AG09309 (cell line): ENCODE measurements at regions not wholly inside any gene's neighbourhood (a gene's known extent, or its start where the extent isn't known, plus 50 kb on each side); places are given as distances from the start of the nearest gene placed in this dataset.
A peak's percentile ranks its signal among the peaks of the same experiment; 100 is the strongest.
"Not testable (repeated sequence)": the region's sequence is repeated elsewhere in the genome, so short reads cannot be mapped to it uniquely, and the experiment has no call there.

ENCODE experiments used
- DNase-seq: peaks from one replicate; pipeline ENCODE4 v3.0.0-alpha.2; 2010; ENCODE audit warnings: low read depth
- H3K4me3 ChIP-seq: 2 replicates; pipeline ENCODE4 v1.5.1; 2011; ENCODE audit warnings: mild to moderate bottlenecking, low read depth, low read length, moderate library complexity; ENCODE audit not compliant: control insufficient read depth
- TF ChIP-seq, protein P1 (sequence below): IDR thresholded peaks from 2 replicates; pipeline ENCODE4 v1.5.1; 2011; ENCODE audit warnings: mild to moderate bottlenecking, low read depth, low read length, inconsistent platforms; ENCODE audit not compliant: insufficient read depth, control insufficient read depth; ENCODE audit errors: missing control alignments

DNA sequence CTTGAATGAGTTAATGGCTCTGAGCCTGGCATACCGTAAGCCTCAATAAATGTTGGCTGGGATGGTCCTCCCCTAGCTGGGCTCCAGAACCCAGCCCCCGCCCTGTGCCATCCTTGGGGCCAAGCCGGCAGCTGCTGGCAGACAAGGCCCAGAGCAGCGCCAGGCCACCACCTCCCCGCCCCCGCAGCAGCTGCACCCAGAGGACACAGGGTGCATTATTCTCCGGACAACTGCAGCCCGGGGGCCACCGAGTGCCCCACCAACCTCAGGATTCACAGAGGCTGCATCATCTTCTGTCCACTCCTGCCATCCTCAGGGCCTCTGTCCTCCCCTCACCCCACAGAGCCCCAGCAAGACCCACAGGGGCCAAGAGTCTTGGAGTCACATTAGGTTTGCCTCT, 92.7 kb downstream of the NCOR2 start:
- TF ChIP-seq, protein P1, sequence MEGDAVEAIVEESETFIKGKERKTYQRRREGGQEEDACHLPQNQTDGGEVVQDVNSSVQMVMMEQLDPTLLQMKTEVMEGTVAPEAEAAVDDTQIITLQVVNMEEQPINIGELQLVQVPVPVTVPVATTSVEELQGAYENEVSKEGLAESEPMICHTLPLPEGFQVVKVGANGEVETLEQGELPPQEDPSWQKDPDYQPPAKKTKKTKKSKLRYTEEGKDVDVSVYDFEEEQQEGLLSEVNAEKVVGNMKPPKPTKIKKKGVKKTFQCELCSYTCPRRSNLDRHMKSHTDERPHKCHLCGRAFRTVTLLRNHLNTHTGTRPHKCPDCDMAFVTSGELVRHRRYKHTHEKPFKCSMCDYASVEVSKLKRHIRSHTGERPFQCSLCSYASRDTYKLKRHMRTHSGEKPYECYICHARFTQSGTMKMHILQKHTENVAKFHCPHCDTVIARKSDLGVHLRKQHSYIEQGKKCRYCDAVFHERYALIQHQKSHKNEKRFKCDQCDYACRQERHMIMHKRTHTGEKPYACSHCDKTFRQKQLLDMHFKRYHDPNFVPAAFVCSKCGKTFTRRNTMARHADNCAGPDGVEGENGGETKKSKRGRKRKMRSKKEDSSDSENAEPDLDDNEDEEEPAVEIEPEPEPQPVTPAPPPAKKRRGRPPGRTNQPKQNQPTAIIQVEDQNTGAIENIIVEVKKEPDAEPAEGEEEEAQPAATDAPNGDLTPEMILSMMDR = no peak
- no peak overlapping the region for H3K4me3 ChIP-seq
- DNase-seq = no peak

DNA sequence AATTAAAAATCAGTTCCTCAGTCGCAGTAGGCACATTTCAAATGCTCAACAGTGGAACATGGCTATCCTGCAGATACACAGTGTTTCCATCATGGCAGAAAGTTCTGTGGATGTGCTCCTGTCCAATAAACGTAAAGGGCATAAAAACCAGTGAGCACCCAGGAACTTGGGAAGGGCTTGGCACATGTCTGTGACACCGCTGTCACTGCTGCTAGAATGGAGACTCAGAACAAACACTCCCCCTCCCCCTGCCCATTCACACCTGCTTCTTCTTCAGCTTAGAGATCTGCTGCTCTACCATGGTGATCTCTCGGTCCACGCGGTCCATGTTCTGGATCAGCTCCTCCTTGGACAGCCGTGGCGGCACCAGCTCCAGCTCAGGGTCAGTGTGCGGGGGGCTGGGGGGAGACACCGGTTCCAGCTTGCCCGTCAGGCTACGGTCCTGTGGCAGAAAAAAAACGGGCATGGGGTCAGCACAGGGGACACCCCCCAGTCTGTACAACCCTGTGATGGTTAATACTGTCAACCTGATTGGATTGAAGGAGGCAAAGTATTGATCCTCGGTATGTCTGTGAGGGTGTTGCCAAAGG, 94.6 kb downstream of the NCOR2 start:
- H3K4me3 ChIP-seq = no peak overlapping the region
- DNase-seq = no peak
- TF ChIP-seq, protein P1 = no peak

DNA sequence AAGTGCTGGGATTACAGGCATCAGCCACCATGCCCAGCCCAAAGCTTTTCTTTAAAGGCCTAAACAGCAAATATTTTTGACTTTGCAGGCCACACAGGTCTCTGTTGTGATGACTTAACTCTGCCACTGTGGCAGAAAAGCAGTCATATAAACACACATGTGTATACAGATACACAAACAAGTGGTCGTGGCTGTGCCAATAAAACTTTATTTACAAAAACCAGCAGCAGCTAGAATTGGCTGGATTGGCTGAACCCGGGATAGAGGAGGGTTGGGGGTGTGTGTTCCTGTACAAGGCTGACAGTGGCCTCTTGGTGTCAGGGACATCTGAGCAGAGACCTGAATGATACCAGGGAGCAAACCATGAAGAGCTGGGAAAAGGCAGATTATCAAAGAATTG, 95.6 kb downstream of the NCOR2 start:
- TF ChIP-seq, protein P1 = no peak
- no peak for DNase-seq
- no peak overlapping the region for H3K4me3 ChIP-seq

DNA sequence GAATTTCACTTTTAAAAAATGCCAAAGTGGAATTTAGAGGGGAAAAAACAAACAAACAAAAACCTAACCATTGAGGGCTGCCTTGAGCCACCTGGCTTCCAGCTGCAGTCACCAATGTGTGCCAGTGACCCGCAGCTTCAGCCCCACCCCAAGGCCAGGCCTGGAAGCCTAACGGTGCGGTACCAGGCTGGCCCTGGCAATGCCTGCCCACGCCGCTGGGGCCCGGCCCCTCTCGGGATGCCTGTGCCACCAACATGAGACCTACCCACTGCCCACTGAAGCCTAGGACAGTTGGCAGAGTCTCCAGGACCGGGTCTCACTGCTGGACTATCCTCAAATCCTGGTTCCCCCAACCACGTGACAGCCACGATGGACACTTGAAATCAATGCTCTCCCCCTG, 96.6 kb downstream of the NCOR2 start:
- H3K4me3 ChIP-seq = no peak overlapping the region
- no peak for DNase-seq
- TF ChIP-seq, protein P1 = no peak

DNA sequence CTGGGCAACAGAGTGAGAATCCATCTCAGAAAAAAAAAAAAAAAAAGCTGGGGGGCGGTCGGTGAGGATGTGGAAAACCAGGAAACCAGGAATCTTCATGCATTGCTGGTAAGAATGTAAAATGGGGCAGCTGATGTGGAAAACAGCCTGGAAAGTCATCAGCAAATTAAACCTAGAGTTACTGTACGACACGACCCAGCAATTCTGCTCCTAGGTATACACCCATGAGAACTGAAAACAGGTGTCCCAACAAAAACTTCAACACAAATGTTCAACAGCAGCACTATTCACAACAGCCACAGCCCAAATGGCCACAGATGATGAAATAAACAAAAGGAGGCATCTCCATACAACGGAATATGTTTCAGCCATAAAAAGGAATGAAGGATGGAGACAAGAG, 97.3 kb downstream of the NCOR2 start:
- no peak for DNase-seq
- no peak overlapping the region for H3K4me3 ChIP-seq
- TF ChIP-seq, protein P1 = no peak

DNA sequence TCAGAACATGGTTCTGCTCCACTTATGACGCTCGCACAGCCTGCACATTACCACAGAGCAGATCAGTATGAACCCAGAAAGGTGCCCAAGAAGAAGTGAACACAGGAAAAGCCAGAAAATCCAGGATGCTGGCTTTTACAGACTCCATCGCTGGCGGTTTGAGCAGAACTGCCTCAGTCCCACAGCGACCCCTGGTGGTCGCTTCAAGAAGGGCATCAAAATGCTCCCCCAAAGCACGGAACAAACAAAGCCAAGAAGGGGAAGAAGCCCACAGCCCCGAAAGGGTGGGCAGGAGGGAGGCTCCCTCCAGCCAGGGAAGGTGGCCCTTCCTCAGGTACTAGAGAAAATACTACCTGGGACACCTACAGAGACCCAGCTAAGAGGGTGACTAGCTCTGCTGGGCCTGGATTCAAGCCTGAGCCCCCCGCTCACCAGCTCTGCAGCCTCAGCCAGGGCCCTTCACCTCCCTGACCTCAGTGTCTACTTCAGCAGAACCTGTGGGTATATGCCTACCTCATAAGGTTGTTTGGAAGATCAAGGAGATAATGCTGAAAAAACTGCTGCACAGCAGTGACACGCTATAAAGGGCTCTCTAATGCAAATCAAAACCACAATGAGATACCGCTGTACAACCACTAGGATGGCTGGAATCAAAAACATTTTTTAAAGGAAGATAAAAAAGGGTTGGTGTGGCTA, 98.1 kb downstream of the NCOR2 start:
- TF ChIP-seq, protein P1 = peak; percentile 64
- H3K4me3 ChIP-seq = no peak overlapping the region
- DNase-seq = no peak

DNA sequence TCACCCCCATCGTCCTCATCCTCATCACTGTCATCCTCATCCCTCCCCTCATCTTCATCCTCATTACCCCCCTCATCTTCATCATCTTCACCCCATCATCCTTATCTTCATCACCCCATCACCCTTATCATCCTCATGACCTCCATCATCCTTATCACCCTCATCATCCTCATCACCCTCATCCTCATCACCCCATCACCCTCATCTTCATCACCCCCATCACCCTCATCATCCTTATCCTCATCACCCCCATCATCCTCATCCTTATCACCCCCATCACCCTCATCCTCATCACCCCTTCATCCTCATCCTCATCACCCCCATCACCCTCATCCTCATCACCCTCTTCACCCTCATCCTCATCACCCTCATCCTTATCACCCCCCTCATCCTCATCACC, 99.9 kb downstream of the NCOR2 start:
- not testable (repeated sequence) for DNase-seq, H3K4me3 ChIP-seq
